Sigmoid colon (tissue), 3 donors: ENCODE measurements at regions not wholly inside any gene's neighbourhood (a gene's known extent, or its start where the extent isn't known, plus 50 kb on each side); places are given as distances from the start of the nearest gene placed in this dataset.

ENCODE experiments used
- POLR2A ChIP-seq, 2 donors: fragments of 450-650 bp; IDR thresholded peaks; one replicate each; pipeline ENCODE4 v1.6.1; 2016; ENCODE audit warnings: antibody characterized with exemption in 2 of 2, mild to moderate bottlenecking in 2 of 2, moderate library complexity in 2 of 2
- TF ChIP-seq, protein P1 (sequence below), 4 experiments: fragments of 450-650 bp in 3 of 4; fragments of 200-600 bp in 1 of 4; IDR thresholded peaks; one replicate each; pipeline ENCODE4 v1.5.1; 2016 to 2019; ENCODE audit warnings: antibody characterized with exemption in 4 of 4, mild to moderate bottlenecking in 3 of 4, moderate library complexity in 2 of 4

DNA sequence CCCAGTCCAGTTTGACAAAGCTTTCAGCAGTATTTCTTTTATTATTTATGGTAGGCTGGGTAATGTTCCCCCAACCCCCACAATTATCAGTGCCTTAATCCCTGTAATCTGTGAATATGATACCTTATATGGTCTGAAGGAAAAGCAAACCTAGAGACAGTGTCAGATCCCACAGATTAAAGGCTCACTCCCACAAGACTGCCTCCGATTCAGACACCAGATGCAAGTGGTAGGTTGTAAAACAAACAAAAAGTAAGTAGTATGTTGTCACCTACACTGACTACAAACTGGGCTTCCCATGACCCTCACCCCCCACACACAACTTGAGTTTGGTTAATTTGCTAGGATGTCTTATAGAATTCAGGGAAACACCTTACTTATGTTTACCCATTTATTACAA is 201.2 kb downstream of the NSG2 start:
- no peak for TF ChIP-seq POLR2A (IDR thresholded peaks at IDR 0.05)
- TF ChIP-seq, protein P1, sequence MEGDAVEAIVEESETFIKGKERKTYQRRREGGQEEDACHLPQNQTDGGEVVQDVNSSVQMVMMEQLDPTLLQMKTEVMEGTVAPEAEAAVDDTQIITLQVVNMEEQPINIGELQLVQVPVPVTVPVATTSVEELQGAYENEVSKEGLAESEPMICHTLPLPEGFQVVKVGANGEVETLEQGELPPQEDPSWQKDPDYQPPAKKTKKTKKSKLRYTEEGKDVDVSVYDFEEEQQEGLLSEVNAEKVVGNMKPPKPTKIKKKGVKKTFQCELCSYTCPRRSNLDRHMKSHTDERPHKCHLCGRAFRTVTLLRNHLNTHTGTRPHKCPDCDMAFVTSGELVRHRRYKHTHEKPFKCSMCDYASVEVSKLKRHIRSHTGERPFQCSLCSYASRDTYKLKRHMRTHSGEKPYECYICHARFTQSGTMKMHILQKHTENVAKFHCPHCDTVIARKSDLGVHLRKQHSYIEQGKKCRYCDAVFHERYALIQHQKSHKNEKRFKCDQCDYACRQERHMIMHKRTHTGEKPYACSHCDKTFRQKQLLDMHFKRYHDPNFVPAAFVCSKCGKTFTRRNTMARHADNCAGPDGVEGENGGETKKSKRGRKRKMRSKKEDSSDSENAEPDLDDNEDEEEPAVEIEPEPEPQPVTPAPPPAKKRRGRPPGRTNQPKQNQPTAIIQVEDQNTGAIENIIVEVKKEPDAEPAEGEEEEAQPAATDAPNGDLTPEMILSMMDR (IDR thresholded peaks at IDR 0.05), result no peak
